PFSK-1 (cell line): ENCODE measurements at regions not wholly inside any gene's neighbourhood (a gene's known extent, or its start where the extent isn't known, plus 50 kb on each side); places are given as distances from the start of the nearest gene placed in this dataset.

Experiments
- POLR2AphosphoS5 ChIP-seq: IDR thresholded peaks from 2 replicates; pipeline ENCODE4 v1.6.1; 2012; ENCODE audit warnings: low read depth, mild to moderate bottlenecking, control low read depth, low read length, moderate library complexity
- SIN3A ChIP-seq: IDR thresholded peaks from 2 replicates; pipeline ENCODE4 v1.6.1; 2012; ENCODE audit warnings: mild to moderate bottlenecking, low read length, moderate library complexity, borderline replicate concordance; ENCODE audit not compliant: insufficient read depth
- TAF1 ChIP-seq: IDR thresholded peaks from 2 replicates; pipeline ENCODE4 v1.6.1; 2012; ENCODE audit warnings: low read length, control low read depth, borderline replicate concordance; ENCODE audit not compliant: insufficient read depth

DNA sequence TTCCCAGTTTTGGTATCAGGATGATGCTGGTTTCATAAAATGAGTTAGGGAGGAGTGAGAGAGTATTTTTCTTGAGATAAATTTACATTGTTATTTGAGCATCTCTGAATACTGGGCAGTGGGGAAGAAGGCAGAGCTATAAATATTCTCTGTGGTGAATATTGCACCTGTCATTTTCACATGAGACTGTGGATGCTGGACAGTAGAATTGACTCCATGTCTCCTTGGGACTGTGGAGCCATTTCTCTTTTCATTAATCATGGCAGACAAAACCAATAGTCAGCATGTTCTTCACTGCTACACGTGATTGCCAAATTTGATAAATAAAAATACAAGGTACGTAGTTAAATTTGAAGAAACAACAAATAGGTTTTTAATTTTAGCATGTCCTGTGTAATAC is 81.2 kb upstream of the PHACTR1 start:
- TF ChIP-seq TAF1 (no peak), SIN3A (no peak), POLR2AphosphoS5 (no peak)
